Neural progenitor cell (in vitro differentiated cells): ENCODE measurements at regions not wholly inside any gene's neighbourhood (a gene's known extent, or its start where the extent isn't known, plus 50 kb on each side); places are given as distances from the start of the nearest gene placed in this dataset.
"Not testable (repeated sequence)": the region's sequence is repeated elsewhere in the genome, so short reads cannot be mapped to it uniquely, and the experiment has no call there.

Experiments
- DNase-seq: peaks from one replicate; pipeline ENCODE4 v3.0.0-alpha.2; 2016; ENCODE audit warnings: low spot score
- H2AFZ ChIP-seq: fragments of 200-600 bp; sonication (generic); replicated peaks from 2 replicates; pipeline ENCODE4 v1.6.1; 2016; ENCODE audit warnings: antibody characterized with exemption
- H3F3A ChIP-seq: fragments of 200-600 bp; sonication (generic); 2 replicates; pipeline ENCODE4 v1.6.1; 2016; ENCODE audit warnings: antibody characterized with exemption, low read depth
- H3K27ac ChIP-seq: fragments of 200-600 bp; sonication (generic); 2 replicates; pipeline ENCODE4 v1.5.1; 2016; ENCODE audit warnings: mild to moderate bottlenecking
- H3K27me3 ChIP-seq: fragments of 200-600 bp; sonication (generic); 2 replicates; pipeline ENCODE4 v1.6.1; 2016; ENCODE audit warnings: mild to moderate bottlenecking, moderate library complexity
- H3K36me3 ChIP-seq: fragments of 200-600 bp; sonication (generic); 2 replicates; pipeline ENCODE4 v1.5.1; 2016
- H3K4me1 ChIP-seq: fragments of 200-600 bp; sonication (generic); 2 replicates; pipeline ENCODE4 v1.6.1; 2016; ENCODE audit warnings: mixed run types
- H3K4me2 ChIP-seq: fragments of 200-600 bp; sonication (generic); 2 replicates; pipeline ENCODE4 v1.6.1; 2016
- H3K4me3 ChIP-seq: fragments of 200-600 bp; sonication (generic); 2 replicates; pipeline ENCODE4 v1.5.1; 2016
- H3K79me2 ChIP-seq: fragments of 200-600 bp; sonication (generic); 2 replicates; pipeline ENCODE4 v1.6.1; 2016; ENCODE audit warnings: low read depth
- H3K9ac ChIP-seq: fragments of 200-600 bp; sonication (generic); 2 replicates; pipeline ENCODE4 v1.6.1; 2016
- H3K9me3 ChIP-seq: fragments of 200-600 bp; sonication (generic); 2 replicates; pipeline ENCODE4 v1.5.1; 2016; ENCODE audit warnings: low read depth
- H4K20me1 ChIP-seq: fragments of 200-600 bp; sonication (generic); 2 replicates; pipeline ENCODE4 v1.6.1; 2016; ENCODE audit warnings: low read depth
- H3K27ac Mint-ChIP-seq: 3 replicates; pipeline ENCODE4 v1.8.0; 2021; ENCODE audit warnings: mixed read lengths
- H3K27me3 Mint-ChIP-seq: 2 replicates; pipeline ENCODE4 v1.8.0; 2022; ENCODE audit warnings: low read depth, mild to moderate bottlenecking, inconsistent platforms, moderate library complexity, mixed read lengths; ENCODE audit not compliant: insufficient read depth
- H3K36me3 Mint-ChIP-seq: 3 replicates; pipeline ENCODE4 v1.8.0; 2021; ENCODE audit warnings: mixed read lengths
- H3K4me1 Mint-ChIP-seq: 3 replicates; pipeline ENCODE4 v1.8.0; 2021; ENCODE audit warnings: mixed read lengths
- H3K4me3 Mint-ChIP-seq: 3 replicates; pipeline ENCODE4 v1.8.0; 2021; ENCODE audit warnings: mild to moderate bottlenecking, moderate library complexity, mixed read lengths
- H3K9me3 Mint-ChIP-seq: 3 replicates; pipeline ENCODE4 v1.8.0; 2020; ENCODE audit warnings: mixed read lengths
- CTCF ChIP-seq: fragments of 200-600 bp; sonication (generic); IDR thresholded peaks from 2 replicates; pipeline ENCODE4 v1.5.1; 2017; ENCODE audit warnings: antibody characterized with exemption, mild to moderate bottlenecking
- EZH2 ChIP-seq: fragments of 200-600 bp; sonication (generic); IDR thresholded peaks from 2 replicates; pipeline ENCODE4 v1.6.1; 2017; ENCODE audit warnings: antibody characterized with exemption, mild to moderate bottlenecking, moderate library complexity
- EZH2phosphoT487 ChIP-seq: fragments of 200-600 bp; sonication (generic); IDR thresholded peaks from 2 replicates; pipeline ENCODE4 v1.6.1; 2017; ENCODE audit warnings: antibody characterized with exemption

GRCh38 chr7:29639886-29640595 lies 76.4 kb downstream of the PRR15 start:
- H3K27ac ChIP-seq = no peak overlapping the region
- no peak overlapping the region for H2AFZ ChIP-seq
- Mint-ChIP-seq H3K27ac (peak overlapping the region; percentile 44), H3K9me3 (no peaks in the 10 kb centered on the region), H3K36me3 (peaks cover 2% of the 10 kb centered on the region), H3K4me3 (peak overlapping the region; percentile 63), H3K4me1 (peaks cover 31% of the 10 kb centered on the region), H3K27me3 (peaks cover 10% of the 10 kb centered on the region)
- H3K4me1 ChIP-seq = no peaks in the 10 kb centered on the region
- no peak overlapping the region for H3K9ac ChIP-seq
- no peaks in the 10 kb centered on the region for H3K79me2 ChIP-seq
- no peaks in the 10 kb centered on the region for H3F3A ChIP-seq
- no peaks in the 10 kb centered on the region for H3K9me3 ChIP-seq
- TF ChIP-seq EZH2 = no peak
- no peak for TF ChIP-seq CTCF
- no peaks in the 10 kb centered on the region for H4K20me1 ChIP-seq
- DNase-seq = no peak
- H3K27me3 ChIP-seq = no peaks in the 10 kb centered on the region
- H3K4me2 ChIP-seq = no peak overlapping the region
- no peaks in the 10 kb centered on the region for H3K36me3 ChIP-seq
- no peak overlapping the region for H3K4me3 ChIP-seq

GRCh38 chr7:29641651-29642050 lies 78.0 kb downstream of the PRR15 start:
- H3K79me2 ChIP-seq = no peaks in the 10 kb centered on the region
- Mint-ChIP-seq H3K9me3 (no peaks in the 10 kb centered on the region), H3K27ac (no peak overlapping the region), H3K36me3 (peaks cover 3% of the 10 kb centered on the region), H3K4me3 (no peak overlapping the region), H3K27me3 (peaks cover 10% of the 10 kb centered on the region), H3K4me1 (peaks cover 31% of the 10 kb centered on the region)
- H3K36me3 ChIP-seq = no peaks in the 10 kb centered on the region
- H3F3A ChIP-seq = no peaks in the 10 kb centered on the region
- TF ChIP-seq CTCF (no peak), EZH2 (no peak), EZH2phosphoT487 (no peak)
- no peaks in the 10 kb centered on the region for H3K4me1 ChIP-seq
- no peak overlapping the region for H3K4me3 ChIP-seq
- DNase-seq = no peak
- no peaks in the 10 kb centered on the region for H4K20me1 ChIP-seq
- no peak overlapping the region for H2AFZ ChIP-seq
- no peak overlapping the region for H3K27ac ChIP-seq
- no peaks in the 10 kb centered on the region for H3K9me3 ChIP-seq
- H3K27me3 ChIP-seq = no peaks in the 10 kb centered on the region
- no peak overlapping the region for H3K9ac ChIP-seq
- no peak overlapping the region for H3K4me2 ChIP-seq

- Histone ChIP-seq H4K20me1 (no peaks in the 10 kb centered on the region), H3K27ac (no peak overlapping the region), H3K27me3 (no peaks in the 10 kb centered on the region), H3K36me3 (no peaks in the 10 kb centered on the region), H3K79me2 (no peaks in the 10 kb centered on the region), H3K4me3 (no peak overlapping the region), H3K4me1 (no peaks in the 10 kb centered on the region), H2AFZ (no peak overlapping the region), H3K9me3 (no peaks in the 10 kb centered on the region), H3K4me2 (no peak overlapping the region), H3K9ac (no peak overlapping the region), H3F3A (no peaks in the 10 kb centered on the region)
- Mint-ChIP-seq H3K27ac (no peak overlapping the region), H3K27me3 (peaks cover 10% of the 10 kb centered on the region), H3K36me3 (peaks cover 4% of the 10 kb centered on the region), H3K4me3 (no peak overlapping the region), H3K4me1 (peaks cover 31% of the 10 kb centered on the region), H3K9me3 (no peaks in the 10 kb centered on the region)
- TF ChIP-seq EZH2phosphoT487 (no peak), EZH2 (no peak), CTCF (no peak)
- no peak for DNase-seq
Observed at GRCh38 chr7:29642494-29643155, 79.0 kb downstream of the PRR15 start.

- peaks cover 14% of the 10 kb centered on the region for H3K4me1 Mint-ChIP-seq
- H3K9me3 Mint-ChIP-seq, H3K27me3 ChIP-seq, H3K27ac Mint-ChIP-seq, H3K9ac ChIP-seq, H3K4me3 Mint-ChIP-seq, DNase-seq, H3K4me3 ChIP-seq, H3K27me3 Mint-ChIP-seq, H3F3A ChIP-seq, H2AFZ ChIP-seq, H3K79me2 ChIP-seq, H3K9me3 ChIP-seq, H3K27ac ChIP-seq, H3K36me3 ChIP-seq, H3K4me2 ChIP-seq, H3K4me1 ChIP-seq, H3K36me3 Mint-ChIP-seq, H4K20me1 ChIP-seq: not testable (repeated sequence)
Observed at GRCh38 chr7:29646116-29646515, 82.5 kb downstream of the PRR15 start.
